IPS-15b (cell line): ENCODE measurements at regions not wholly inside any gene's neighbourhood (a gene's known extent, or its start where the extent isn't known, plus 50 kb on each side); places are given as distances from the start of the nearest gene placed in this dataset.

Source experiments
- H3K27me3 ChIP-seq: one replicate; pipeline ENCODE4 v1.6.1; 2013; ENCODE audit warnings: low read length; ENCODE audit not compliant: control insufficient read depth, insufficient read depth
- H3K36me3 ChIP-seq: one replicate; pipeline ENCODE4 v1.6.1; 2013; ENCODE audit warnings: low read length; ENCODE audit not compliant: control insufficient read depth, insufficient read depth
- H3K4me1 ChIP-seq: one replicate; pipeline ENCODE4 v1.6.1; 2013; ENCODE audit warnings: mild to moderate bottlenecking, low read length; ENCODE audit not compliant: control insufficient read depth, insufficient read depth
- H3K4me3 ChIP-seq: one replicate; pipeline ENCODE4 v1.5.1; 2013; ENCODE audit warnings: low read depth, low read length
- H3K9ac ChIP-seq: one replicate; pipeline ENCODE4 v1.6.1; 2013; ENCODE audit warnings: low read depth, mild to moderate bottlenecking, low read length
- H3K9me3 ChIP-seq: one replicate; pipeline ENCODE4 v1.6.1; 2013; ENCODE audit warnings: mild to moderate bottlenecking, low read length; ENCODE audit not compliant: control insufficient read depth, insufficient read depth

DNA sequence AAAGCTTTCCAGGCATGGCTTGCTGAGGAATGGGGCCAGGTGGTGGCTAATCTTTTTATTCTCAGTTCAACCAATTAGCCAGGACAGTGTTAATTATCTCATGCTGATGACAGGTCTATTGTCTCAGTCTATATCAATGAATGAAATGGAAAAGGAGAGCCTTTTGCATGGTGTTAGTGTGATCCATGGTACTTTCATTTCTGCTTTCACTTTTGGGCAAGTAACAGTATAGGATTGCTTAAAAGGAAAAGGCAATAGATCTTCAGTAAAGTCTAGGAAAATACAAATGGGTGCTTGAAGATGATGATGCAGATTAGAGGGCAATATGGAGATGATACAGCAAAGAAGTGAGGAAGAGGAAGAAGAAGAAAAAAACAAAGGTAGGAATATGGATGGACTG, 430.3 kb downstream of the TFAP2A start:
- Histone ChIP-seq H3K36me3 (no peaks in the 10 kb centered on the region), H3K9me3 (no peaks in the 10 kb centered on the region), H3K9ac (no peak overlapping the region), H3K27me3 (no peaks in the 10 kb centered on the region), H3K4me1 (no peaks in the 10 kb centered on the region), H3K4me3 (no peak overlapping the region)

DNA sequence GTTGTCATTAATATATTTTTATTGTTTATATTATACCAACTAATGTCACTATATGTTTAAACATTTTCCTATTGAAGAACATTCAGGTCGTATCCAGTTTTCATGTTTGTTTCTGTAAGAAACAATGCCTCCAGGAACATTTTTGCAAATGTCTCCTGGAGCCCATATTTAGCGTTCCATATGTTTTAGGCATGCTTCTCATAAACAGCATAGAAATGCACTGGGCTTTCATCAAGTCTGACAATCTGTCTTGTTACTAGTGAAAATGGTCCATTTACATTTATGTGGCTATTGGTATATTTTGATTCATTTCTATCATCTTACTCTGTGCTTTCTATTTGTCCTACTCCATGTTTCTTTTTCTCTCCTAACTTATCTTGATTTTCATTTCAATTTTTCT, 431.7 kb downstream of the TFAP2A start:
- no peaks in the 10 kb centered on the region for H3K9me3 ChIP-seq
- H3K4me3 ChIP-seq: no peak overlapping the region
- no peak overlapping the region for H3K9ac ChIP-seq
- H3K4me1 ChIP-seq: no peaks in the 10 kb centered on the region
- no peaks in the 10 kb centered on the region for H3K27me3 ChIP-seq
- no peaks in the 10 kb centered on the region for H3K36me3 ChIP-seq

DNA sequence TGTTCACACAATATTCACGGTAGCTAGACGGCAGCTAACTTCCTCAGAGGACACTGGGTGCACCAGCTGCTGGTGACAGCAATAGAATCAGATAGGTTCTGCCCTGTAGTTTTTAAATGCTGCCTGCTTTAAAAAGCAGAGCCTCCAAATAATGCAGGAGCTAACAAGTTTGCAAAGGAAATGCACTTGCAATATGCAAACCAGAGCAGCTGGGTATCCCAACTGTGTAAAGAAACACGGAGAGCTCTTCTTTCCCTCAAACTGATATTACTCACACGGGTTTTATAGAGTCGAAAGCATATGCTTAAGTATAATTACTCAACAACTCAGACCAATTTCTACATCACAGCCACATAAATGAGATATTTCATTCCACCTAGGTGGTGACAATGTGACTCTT, 432.7 kb downstream of the TFAP2A start:
- no peak overlapping the region for H3K4me3 ChIP-seq
- H3K4me1 ChIP-seq: no peaks in the 10 kb centered on the region
- no peak overlapping the region for H3K9ac ChIP-seq
- no peaks in the 10 kb centered on the region for H3K36me3 ChIP-seq
- no peaks in the 10 kb centered on the region for H3K9me3 ChIP-seq
- no peaks in the 10 kb centered on the region for H3K27me3 ChIP-seq

DNA sequence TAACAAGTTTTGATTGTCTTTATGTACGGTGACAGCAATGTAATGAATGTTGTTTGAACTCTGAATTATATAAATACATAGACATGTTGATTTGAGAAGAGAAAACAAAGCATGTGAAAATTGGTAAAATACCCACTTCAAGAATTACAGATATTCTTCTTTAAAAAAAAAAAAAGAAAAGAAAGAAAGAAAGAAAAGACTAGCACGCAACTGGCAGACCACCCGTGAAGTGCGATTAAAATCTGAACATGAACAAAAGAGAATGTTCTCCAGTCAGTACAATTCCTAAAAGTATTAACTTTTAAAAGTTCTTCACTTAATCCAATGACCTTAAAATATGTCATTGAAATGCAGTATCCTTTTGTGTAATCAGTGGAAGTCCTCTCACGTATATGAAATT, 434.9 kb downstream of the TFAP2A start:
- H3K9ac ChIP-seq: no peak overlapping the region
- no peaks in the 10 kb centered on the region for H3K4me1 ChIP-seq
- no peaks in the 10 kb centered on the region for H3K27me3 ChIP-seq
- no peaks in the 10 kb centered on the region for H3K9me3 ChIP-seq
- no peak overlapping the region for H3K4me3 ChIP-seq
- H3K36me3 ChIP-seq: no peaks in the 10 kb centered on the region

DNA sequence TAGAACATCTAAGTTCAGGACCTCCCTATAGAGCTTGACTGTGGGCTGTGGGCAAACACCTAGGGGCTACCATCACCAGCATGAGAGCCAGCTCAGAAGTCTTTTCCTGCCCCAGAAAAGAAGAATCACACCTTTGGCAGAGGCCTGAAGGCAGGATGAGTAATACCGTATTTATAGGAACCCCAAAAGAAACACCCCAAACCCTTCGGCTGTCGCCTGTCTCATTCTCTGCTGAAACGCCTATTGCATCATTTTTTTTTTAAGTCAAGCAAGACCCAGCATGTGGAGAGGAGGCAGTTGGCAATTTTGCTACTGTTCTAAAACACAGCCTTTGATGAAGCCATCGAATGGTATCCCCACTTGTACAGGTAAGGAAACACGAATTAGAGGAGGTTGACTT, 436.4 kb downstream of the TFAP2A start:
- Histone ChIP-seq H3K9ac (no peak overlapping the region), H3K4me3 (no peak overlapping the region), H3K4me1 (no peaks in the 10 kb centered on the region), H3K36me3 (no peaks in the 10 kb centered on the region), H3K9me3 (no peaks in the 10 kb centered on the region), H3K27me3 (no peaks in the 10 kb centered on the region)

DNA sequence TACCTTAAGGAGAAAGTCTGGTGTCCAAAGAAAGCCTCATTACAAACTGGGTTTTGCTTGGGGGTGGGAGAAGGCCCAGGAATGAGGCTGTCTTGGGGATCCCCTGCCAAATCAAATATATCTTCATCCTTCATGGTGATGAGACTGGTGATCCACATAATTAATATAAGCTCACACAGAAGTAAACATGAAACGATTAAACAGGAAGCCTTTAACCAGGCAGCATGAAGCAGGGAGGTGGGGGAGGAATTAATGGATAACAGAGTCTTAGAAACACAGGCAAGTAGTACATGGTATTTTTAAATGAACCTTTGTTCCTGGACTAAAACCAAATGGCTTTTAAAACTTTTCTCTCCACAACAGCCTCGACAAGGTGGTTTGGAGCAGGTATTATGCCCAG, 437.5 kb downstream of the TFAP2A start:
- Histone ChIP-seq H3K9me3 (no peaks in the 10 kb centered on the region), H3K9ac (no peak overlapping the region), H3K4me1 (no peaks in the 10 kb centered on the region), H3K36me3 (no peaks in the 10 kb centered on the region), H3K4me3 (no peak overlapping the region), H3K27me3 (no peaks in the 10 kb centered on the region)

DNA sequence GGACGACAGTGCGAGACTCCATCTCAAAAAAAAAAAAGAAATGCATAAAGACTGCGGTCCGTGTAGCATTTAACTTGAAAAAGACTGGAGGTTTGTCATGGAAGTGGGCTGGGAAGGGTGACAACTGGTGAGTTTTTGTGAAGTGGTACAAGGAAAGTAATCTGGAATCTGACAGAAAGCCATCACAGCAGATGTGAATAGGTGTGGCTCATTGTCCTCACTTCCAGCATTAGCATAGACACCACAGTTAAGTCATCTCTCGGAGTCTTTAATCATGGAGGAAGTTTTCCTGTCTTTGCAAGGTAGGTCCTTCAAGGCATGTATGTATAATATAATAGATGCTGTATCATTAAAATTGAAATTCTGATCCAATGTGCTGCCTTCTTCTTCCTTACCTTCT, 453.2 kb downstream of the TFAP2A start:
- no peaks in the 10 kb centered on the region for H3K36me3 ChIP-seq
- no peaks in the 10 kb centered on the region for H3K9me3 ChIP-seq
- no peaks in the 10 kb centered on the region for H3K27me3 ChIP-seq
- H3K9ac ChIP-seq: no peak overlapping the region
- no peaks in the 10 kb centered on the region for H3K4me1 ChIP-seq
- H3K4me3 ChIP-seq: no peak overlapping the region

DNA sequence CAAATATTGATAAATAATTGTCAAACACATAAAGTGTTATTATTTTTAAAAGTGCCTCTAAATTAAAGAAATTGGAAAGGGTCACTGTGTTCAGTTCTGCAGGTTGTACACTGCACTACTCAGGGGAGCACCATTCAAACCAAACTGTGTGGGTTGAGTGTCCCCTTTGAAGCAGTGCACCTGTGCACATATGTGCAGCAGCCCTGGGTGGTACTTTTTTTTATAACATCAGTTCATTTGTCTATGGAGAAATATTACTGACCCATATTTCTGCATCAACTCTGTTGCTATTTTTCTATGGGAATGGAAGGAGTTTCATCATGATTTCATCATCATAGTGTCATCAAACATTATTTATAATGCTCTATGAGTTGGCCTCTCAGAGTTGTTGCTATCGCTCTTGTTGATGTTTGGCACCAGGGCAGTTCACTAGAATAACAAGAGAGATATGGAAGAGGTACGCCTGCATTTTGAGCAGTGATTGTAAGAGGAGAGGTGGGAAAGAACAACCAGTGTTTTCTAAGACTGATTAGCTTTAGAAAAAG, 457.6 kb downstream of the TFAP2A start:
- no peak overlapping the region for H3K4me3 ChIP-seq
- no peaks in the 10 kb centered on the region for H3K27me3 ChIP-seq
- H3K9ac ChIP-seq: no peak overlapping the region
- no peaks in the 10 kb centered on the region for H3K4me1 ChIP-seq
- no peaks in the 10 kb centered on the region for H3K9me3 ChIP-seq
- H3K36me3 ChIP-seq: no peaks in the 10 kb centered on the region

DNA sequence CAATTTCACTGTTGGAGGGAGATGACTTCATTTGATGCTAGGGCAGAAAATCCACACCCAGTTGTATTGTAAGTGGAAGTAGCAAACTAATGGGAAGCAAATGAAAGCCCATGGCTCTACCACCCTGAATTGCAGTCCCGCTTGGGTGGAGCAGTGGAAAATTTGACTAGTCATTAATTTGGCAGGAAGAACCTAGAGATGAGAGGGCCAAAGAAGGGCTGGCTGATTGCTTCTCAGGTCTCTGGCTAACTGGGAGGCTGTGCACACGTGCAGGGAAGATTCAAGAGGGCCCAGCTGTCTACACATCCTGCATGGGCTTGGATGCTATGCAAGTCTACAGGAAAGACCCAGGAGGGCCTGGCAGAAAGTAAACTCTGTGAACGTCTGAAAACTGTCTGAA, 466.2 kb downstream of the TFAP2A start:
- no peaks in the 10 kb centered on the region for H3K27me3 ChIP-seq
- H3K36me3 ChIP-seq: no peaks in the 10 kb centered on the region
- H3K4me3 ChIP-seq: no peak overlapping the region
- H3K9me3 ChIP-seq: no peaks in the 10 kb centered on the region
- H3K9ac ChIP-seq: no peak overlapping the region
- no peaks in the 10 kb centered on the region for H3K4me1 ChIP-seq

DNA sequence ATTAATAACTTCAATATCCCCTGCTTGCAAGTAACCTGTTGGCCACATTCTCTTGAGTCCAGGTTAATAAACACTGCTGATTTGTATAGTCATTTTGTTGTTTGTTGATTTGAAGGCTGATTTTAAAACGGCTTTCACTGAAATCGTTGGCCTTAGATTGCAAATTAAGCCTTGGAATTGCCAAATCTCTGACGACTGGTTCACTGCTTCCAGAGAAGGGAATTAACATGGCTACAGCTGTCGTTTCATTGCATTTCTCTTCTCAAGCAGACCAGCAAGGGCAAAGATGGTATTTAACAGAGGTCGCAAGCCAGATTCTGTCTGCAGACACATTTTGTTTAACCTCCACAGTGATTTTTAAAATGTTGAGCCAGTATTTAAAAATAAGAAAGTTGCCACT, 470.9 kb downstream of the TFAP2A start:
- Histone ChIP-seq H3K27me3 (no peaks in the 10 kb centered on the region), H3K9ac (no peak overlapping the region), H3K9me3 (no peaks in the 10 kb centered on the region), H3K4me3 (no peak overlapping the region), H3K36me3 (no peaks in the 10 kb centered on the region), H3K4me1 (no peaks in the 10 kb centered on the region)

DNA sequence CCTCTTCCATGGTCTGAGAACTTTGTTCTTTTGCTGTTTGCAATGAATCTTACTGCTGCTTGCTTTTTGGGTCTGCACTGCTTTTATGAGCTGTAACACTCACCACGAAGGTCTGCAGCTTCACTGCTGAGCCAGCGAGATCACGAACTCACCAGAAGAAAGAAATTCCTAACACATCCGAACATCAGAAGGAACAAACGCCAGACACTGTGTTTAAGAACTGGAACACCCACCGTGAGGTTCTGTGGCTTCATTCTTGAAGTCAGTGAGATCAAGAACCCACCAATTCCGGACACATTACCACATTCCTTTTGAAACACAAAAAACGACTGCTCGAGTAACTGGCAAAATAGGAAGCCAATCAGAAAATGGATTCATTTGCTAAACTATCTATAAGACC, 471.8 kb downstream of the TFAP2A start:
- Histone ChIP-seq H3K4me3 (no peak overlapping the region), H3K36me3 (no peaks in the 10 kb centered on the region), H3K27me3 (no peaks in the 10 kb centered on the region), H3K9ac (no peak overlapping the region), H3K4me1 (no peaks in the 10 kb centered on the region), H3K9me3 (no peaks in the 10 kb centered on the region)

DNA sequence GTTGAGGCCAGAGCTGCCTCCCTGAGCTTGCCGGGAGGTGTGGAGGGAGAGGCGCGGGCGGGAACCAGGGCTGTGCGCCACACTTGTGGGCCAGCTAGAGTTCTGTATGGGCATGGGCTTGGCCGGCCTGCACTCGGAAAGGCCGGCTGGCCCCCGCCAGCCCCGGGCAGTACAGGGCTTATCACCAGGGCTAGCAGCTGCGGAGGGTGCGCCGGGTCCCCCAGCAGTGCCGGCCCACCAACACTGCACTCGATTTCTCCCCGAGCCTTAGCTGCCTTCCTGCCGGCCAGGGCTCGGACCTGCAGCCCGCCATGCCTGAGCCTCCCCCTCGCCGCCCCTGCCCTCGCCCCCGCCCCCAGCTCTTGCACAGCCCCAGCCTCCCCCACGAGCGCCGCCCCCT, 472.7 kb downstream of the TFAP2A start:
- no peak overlapping the region for H3K9ac ChIP-seq
- no peaks in the 10 kb centered on the region for H3K36me3 ChIP-seq
- no peaks in the 10 kb centered on the region for H3K9me3 ChIP-seq
- no peaks in the 10 kb centered on the region for H3K27me3 ChIP-seq
- no peak overlapping the region for H3K4me3 ChIP-seq
- no peaks in the 10 kb centered on the region for H3K4me1 ChIP-seq

DNA sequence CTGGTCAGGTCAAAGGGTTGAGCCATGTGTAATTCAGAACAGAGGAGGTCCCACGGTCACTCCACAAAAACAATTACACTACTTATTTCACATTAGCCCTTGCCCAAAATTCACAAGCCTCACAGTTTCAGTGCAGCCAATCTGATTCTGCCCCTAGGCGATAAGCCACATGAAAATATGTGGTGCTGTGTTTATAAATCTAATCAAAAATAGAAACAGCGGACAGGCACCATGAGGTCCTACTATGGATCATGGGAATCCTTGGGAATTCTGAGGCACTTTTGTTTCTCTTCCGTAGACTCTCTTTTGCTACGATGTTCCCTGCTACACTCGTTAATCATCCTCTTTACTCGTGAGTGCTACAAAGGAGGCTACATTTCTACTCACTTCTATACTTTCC, 476.1 kb downstream of the TFAP2A start:
- no peaks in the 10 kb centered on the region for H3K9me3 ChIP-seq
- H3K36me3 ChIP-seq: no peaks in the 10 kb centered on the region
- H3K4me3 ChIP-seq: no peak overlapping the region
- no peaks in the 10 kb centered on the region for H3K4me1 ChIP-seq
- no peaks in the 10 kb centered on the region for H3K27me3 ChIP-seq
- no peak overlapping the region for H3K9ac ChIP-seq
